Dedifferentiated amniotic fluid mesenchymal stem cell (primary cell): ENCODE measurements at regions not wholly inside any gene's neighbourhood (a gene's known extent, or its start where the extent isn't known, plus 50 kb on each side); places are given as distances from the start of the nearest gene placed in this dataset.
"Not testable (repeated sequence)": the region's sequence is repeated elsewhere in the genome, so short reads cannot be mapped to it uniquely, and the experiment has no call there.

Experiments
- DNase-seq: peaks from one replicate; pipeline ENCODE4 v3.0.0-alpha.2; 2016; ENCODE audit errors: extremely low spot score

DNA sequence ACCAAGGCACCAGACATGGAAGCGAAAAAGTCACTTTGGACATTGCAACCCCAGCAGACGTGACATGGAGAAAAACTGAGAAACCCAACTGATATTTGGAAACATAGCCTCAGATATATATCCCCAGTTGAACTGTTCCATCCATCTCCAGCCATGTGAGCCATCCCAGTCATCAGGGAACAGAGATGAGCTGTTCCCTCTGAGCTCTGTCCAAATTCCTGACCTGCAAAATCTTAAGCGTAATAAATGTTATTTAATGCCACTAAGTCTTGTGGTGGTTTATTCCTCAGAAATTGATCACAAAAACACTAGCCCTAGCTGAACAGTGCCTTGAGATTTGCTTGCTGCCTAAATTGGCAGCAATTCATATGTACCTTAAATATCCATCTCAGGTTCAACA lies 182.8 kb downstream of the NRP2 start:
- no peak for DNase-seq

DNA sequence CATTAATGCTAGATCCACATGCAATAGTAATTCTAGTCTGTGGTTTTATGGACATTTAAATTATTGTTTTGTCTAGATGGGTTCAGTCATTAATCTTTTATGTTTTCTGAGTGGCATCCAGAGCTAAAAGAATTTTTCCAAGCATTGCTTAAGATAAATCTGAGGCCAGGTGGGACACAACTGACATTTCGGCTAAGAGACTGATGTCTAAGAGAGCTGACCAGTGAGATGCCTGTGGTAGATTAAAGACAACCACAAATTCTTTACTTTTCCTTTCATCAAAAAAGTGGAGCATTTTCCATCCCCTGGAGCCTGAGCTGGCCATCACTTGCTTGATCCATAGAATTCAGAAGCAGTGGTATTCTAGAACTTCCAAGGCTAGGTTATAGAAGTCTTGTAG lies 182.2 kb downstream of the NRP2 start:
- no peak for DNase-seq

DNA sequence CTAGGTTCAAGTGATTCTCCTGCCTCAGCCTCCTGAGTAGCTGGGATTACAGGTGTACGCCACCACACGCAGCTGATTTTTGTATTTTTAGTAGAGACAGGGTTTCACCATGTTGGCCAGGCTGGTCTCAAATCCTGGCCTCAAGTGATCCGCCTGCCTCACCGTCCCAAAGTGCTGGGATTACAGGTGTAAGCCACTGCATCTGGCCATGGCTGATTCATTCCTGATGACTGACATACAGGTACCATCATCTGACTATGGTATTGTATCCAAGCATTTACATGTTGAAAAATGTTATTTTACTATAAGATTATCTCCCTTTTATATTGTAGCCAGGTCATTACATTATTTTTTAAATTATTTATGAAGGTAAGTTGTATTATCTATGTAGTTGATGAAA lies 180.5 kb downstream of the NRP2 start:
- DNase-seq = not testable (repeated sequence)

GRCh38 chr2:205860885-205861284 lies 178.6 kb downstream of the NRP2 start:
- DNase-seq = no peak

GRCh38 chr2:205860181-205860580 lies 177.9 kb downstream of the NRP2 start:
- no peak for DNase-seq

- peak; percentile 44 for DNase-seq
These were observed 176.7 kb downstream of the NRP2 start for GRCh38 chr2:205858881-205859441.

DNA sequence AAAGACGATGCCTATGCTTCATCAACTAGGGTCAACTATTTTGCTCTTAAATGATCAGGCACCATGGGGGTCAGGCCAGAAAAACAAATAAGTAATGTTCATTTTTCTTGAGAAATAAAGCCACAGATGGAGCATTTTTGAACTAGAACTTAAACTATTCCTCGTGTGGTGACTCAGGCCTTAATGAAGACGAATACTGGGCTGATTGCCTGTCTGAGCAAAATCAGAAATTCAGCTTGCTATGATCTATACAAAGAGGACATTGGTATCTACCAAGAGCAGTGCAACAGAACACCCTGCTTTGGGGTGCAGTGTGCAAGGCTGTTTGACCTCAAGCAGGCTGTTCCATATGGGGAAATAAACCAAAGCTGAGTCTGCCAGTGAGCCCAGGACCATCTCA lies 176.0 kb downstream of the NRP2 start:
- no peak for DNase-seq

DNA sequence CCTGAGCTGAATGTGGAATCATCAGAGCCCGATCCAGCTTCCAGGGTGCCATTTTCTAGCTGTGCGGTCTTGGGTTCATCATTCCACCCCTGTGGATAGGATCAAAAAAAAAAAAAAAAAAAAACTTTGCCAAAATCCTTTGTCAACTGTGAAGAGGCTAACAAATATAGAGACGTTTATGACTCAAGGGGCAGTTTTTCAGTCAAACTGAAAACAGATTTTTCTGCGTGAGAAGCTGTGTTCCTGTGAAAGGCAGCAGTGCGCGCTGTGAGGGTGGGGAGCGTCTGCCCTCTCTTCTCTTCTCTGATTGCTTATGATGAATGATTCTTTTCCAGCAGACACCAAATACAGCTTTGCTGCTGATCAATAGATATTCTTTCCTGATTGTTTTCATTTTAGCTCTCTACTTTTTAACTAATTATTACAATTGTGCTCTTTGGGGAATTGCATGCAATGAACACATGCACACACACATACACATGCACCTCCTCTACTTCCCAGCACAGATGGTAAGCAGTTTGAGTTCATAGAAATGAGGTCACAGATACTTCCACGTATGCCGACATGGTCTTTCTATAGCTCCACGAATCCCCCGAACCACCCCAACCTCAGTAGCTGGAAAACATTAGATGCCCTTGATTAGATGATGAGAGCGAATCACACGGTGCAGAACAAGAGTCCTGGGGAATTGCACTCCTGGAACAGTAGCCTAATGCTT lies 175.4 kb downstream of the NRP2 start:
- no peak for DNase-seq

DNA sequence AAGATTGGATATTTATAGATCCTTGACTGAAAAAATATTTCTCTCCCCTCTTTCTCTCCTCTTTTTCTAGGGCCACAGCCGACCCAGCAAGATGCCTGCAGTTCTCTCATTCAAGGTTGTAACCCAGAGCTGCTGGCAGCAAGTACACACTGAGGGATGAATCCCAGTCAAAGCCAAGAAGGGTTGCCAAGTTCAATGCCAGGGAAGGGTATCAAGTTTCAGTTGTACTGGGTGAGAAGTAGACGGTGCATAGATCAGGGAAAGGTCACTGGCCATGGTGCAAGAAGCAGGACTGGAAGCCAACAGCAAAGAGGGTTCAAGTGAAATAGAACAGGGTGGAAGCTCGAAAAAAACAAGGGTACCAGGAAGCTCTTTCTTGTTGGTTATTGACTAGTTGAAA lies 170.2 kb downstream of the NRP2 start:
- no peak for DNase-seq

- no peak for DNase-seq
These were observed 168.3 kb downstream of the NRP2 start for GRCh38 chr2:205850611-205851010.

DNA sequence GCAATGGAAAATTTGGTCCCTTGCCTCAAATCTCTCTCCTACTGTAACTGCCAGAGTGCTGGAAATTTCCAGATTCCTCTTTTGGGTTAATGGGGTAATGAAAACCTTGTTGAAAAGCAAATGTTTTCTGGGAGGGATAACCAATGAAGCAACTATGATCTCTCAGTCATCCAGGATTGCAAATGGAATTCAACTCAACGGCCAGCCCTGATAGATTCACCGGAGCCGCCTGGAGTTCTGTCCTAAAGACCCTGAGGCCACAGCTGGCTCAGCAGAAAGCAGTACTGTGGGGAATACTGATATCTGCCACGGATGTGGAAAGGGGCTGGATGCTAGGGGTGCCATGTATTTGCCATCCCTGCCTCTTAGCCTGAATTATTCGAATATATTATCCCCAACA lies 167.8 kb downstream of the NRP2 start:
- no peak for DNase-seq

GRCh38 chr2:205849136-205849535 lies 166.8 kb downstream of the NRP2 start:
- DNase-seq = no peak

GRCh38 chr2:205848601-205849000 lies 166.3 kb downstream of the NRP2 start:
- peak; percentile 67 for DNase-seq
